Endothelial cell of umbilical vein (primary cell): ENCODE measurements at regions not wholly inside any gene's neighbourhood (a gene's known extent, or its start where the extent isn't known, plus 50 kb on each side); places are given as distances from the start of the nearest gene placed in this dataset.

ENCODE experiments used
- BruUV-seq: library from RNA; stranded (reverse); fragments of 400-500 nt; replicated peaks from 2 replicates; lab custom pipeline; 2021; lab: Mats Ljungman, UMichigan
- CTCF ChIA-PET: fragments of 300-600, 350-600 bp; sonication (Branson Sonifier 250); formaldehyde crosslinking; loops from one replicate; lab custom pipeline; 2021; ENCODE audit warnings: antibody characterized with exemption, inconsistent platforms; lab: Charles Lee
- POLR2A ChIA-PET: fragments of 300-600, 350-600 bp; sonication (Branson Sonifier 250); formaldehyde crosslinking; loops from one replicate; lab custom pipeline; 2021; ENCODE audit warnings: antibody characterized with exemption, inconsistent platforms; lab: Charles Lee
- DNase-seq: peaks from one replicate; pipeline ENCODE4 v3.0.0-alpha.2; 2011; ENCODE audit warnings: low read depth, low spot score
- FAIRE-seq: peaks from 2 replicates; lab custom pipeline; 2011; peaks lifted over from hg19 to GRCh38; lab: Jason Lieb, UNC
- H2AFZ ChIP-seq: 2 replicates; pipeline ENCODE4 v1.6.0; 2012; ENCODE audit warnings: low read depth, low read length, control low read depth, inconsistent platforms
- H3K27ac ChIP-seq: 2 replicates; pipeline ENCODE4 v1.5.1; 2011; ENCODE audit warnings: low read depth, mild to moderate bottlenecking, control low read depth, low read length, moderate library complexity; ENCODE audit not compliant: insufficient read depth
- H3K27me3 ChIP-seq, 2 experiments: 2 replicates each; pipeline versions ENCODE4 v1.6.0 to v1.6.1; 2011; ENCODE audit warnings: low read length in 2 of 2, mixed read lengths in 1 of 2; ENCODE audit not compliant: control insufficient read depth in 2 of 2, insufficient read depth in 2 of 2
- H3K36me3 ChIP-seq, 2 experiments: 2 replicates in 1 of 2; 3 replicates in 1 of 2; pipeline ENCODE4 v1.5.1; 2011; ENCODE audit warnings: low read length in 2 of 2, mild to moderate bottlenecking in 1 of 2, moderate library complexity in 1 of 2; ENCODE audit not compliant: control insufficient read depth in 2 of 2, insufficient read depth in 2 of 2; ENCODE audit errors: extremely low read depth in 1 of 2
- H3K4me1 ChIP-seq: 3 replicates; pipeline ENCODE4 v1.5.1; 2011; ENCODE audit warnings: mild to moderate bottlenecking, low read length; ENCODE audit not compliant: control insufficient read depth, insufficient read depth; ENCODE audit errors: extremely low read depth
- H3K4me2 ChIP-seq: 2 replicates; pipeline ENCODE4 v1.6.1; 2011; ENCODE audit warnings: low read length, control low read depth, mixed read lengths; ENCODE audit not compliant: insufficient read depth
- H3K4me3 ChIP-seq, 3 experiments: fragments of 200-600 bp in 1 of 3; sonication (generic), shearing (Covaris generic) in 1 of 3; replicated peaks in 1 of 3; 2 replicates each; pipeline ENCODE4 v1.5.1; 2011 to 2016; ENCODE audit warnings: control low read depth in 3 of 3, low read length in 3 of 3, mild to moderate bottlenecking in 2 of 3, inconsistent platforms in 1 of 3, low read depth in 1 of 3, moderate library complexity in 1 of 3; ENCODE audit not compliant: insufficient read depth in 1 of 3
- H3K79me2 ChIP-seq: 2 replicates; pipeline ENCODE4 v1.6.0; 2012; ENCODE audit warnings: low read length, inconsistent platforms; ENCODE audit not compliant: control insufficient read depth, insufficient read depth
- H3K9ac ChIP-seq: replicated peaks from 2 replicates; pipeline ENCODE3; 2011; ENCODE audit warnings: low read length, control low read depth; ENCODE audit not compliant: insufficient read depth; ENCODE audit errors: extremely low read depth
- H3K9me1 ChIP-seq: replicated peaks from 3 replicates; pipeline ENCODE4 v1.6.0; 2011; ENCODE audit warnings: mild to moderate bottlenecking, low read length; ENCODE audit not compliant: control insufficient read depth, insufficient read depth; ENCODE audit errors: extremely low read depth
- H3K9me3 ChIP-seq: replicated peaks from 2 replicates; pipeline ENCODE4 v1.5.1; 2012; ENCODE audit warnings: low read length, inconsistent platforms; ENCODE audit not compliant: control insufficient read depth, insufficient read depth
- H4K20me1 ChIP-seq: replicated peaks from 2 replicates; pipeline ENCODE3; 2011; ENCODE audit warnings: mild to moderate bottlenecking, low read length; ENCODE audit not compliant: control insufficient read depth, insufficient read depth; ENCODE audit errors: extremely low read depth
- EZH2 ChIP-seq: IDR thresholded peaks from 2 replicates; pipeline ENCODE4 v1.6.1; 2012; ENCODE audit warnings: borderline replicate concordance, low read depth, mild to moderate bottlenecking, moderate library complexity, low read length, inconsistent platforms; ENCODE audit not compliant: severe bottlenecking
- FOS ChIP-seq: IDR thresholded peaks from 2 replicates; pipeline ENCODE4 v1.6.1; 2011; ENCODE audit warnings: mild to moderate bottlenecking, low read length, moderate library complexity, borderline replicate concordance; ENCODE audit not compliant: insufficient read depth
- JUN ChIP-seq: IDR thresholded peaks from 2 replicates; pipeline ENCODE4 v1.6.1; 2011; ENCODE audit warnings: borderline replicate concordance, low read depth; ENCODE audit not compliant: insufficient read length, insufficient read depth
- POLR2A ChIP-seq: IDR thresholded peaks from 2 replicates; pipeline ENCODE4 v1.6.1; 2012; ENCODE audit warnings: low read depth, mild to moderate bottlenecking, control low read depth, low read length
- dilution Hi-C: fragments of 300-500 bp; cut with MboI; formaldehyde crosslinking; loops from one replicate; pipeline ENCODE4 v1.15.0; 2019; ENCODE audit warnings: low sequenced_read_pairs; ENCODE audit not compliant: extremely low pct_ligation_motif_present
- intact Hi-C: fragments of 100-400 bp; cut with micrococcal nuclease; formaldehyde crosslinking; loops from one replicate; pipeline ENCODE4 v1.10.0; 2022
- TF ChIP-seq, protein P1 (sequence below), 2 donors: IDR thresholded peaks; 1 replicate in 1 of 2; 2 replicates in 1 of 2; pipeline ENCODE4 v1.5.1; 2011; ENCODE audit warnings: low read length in 2 of 2, mild to moderate bottlenecking in 2 of 2, moderate library complexity in 2 of 2, control low read depth in 1 of 2, inconsistent platforms in 1 of 2, low read depth in 1 of 2; ENCODE audit not compliant: insufficient read depth in 1 of 2; ENCODE audit errors: extremely low read depth in 1 of 2

DNA sequence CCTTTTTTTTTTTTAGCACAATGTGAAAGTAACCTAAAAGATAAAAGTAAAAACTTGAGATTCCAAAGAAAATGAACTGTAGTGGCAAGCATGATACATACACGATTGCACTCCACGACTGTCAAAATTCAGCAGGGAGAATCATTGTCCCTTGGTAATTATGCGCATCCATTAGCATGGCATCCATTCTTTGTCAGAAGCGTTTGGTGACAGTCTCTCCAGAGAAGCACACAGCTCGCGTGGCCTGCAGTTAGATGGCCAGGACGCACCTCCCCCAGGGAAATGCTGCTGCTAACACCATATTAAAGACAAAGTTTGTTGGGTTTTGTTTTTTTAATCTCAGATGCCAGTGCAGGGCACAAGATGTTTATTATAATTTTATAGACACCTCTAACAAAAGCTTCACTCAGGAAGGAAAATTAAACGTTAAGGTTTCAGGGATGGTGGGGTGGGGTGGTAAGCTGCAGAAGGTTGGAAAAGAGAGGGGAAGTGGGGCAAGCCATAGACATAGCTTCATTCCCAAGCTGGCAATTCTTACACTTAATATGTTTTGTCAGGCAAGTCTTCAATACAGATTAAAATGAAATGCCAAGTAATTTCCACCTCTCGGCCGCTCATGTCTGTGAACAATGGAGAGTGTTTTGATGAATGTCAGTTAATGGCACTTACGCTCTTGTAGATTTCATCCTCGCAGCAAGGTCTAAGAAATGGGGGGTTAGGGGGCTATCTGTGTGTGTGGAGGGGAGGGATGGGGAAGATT lies 142.8 kb upstream of the TOPAZ1 start:
- peaks cover 2 to 4% of the 10 kb centered on the region in 2 experiments for H3K27me3 ChIP-seq
- H2AFZ ChIP-seq, result no peak overlapping the region
- no peak for DNase-seq
- no TSS peak for BruUV-seq
- no peak overlapping the region for H3K27ac ChIP-seq
- H3K79me2 ChIP-seq, result no peaks in the 10 kb centered on the region
- intact Hi-C loops, result no loop called here
- dilution Hi-C loops, result no loop called here
- ChIA-PET POLR2A (no interaction called here), CTCF (interaction anchor here (1.2 kb wide), 1 partner anchor 16 kb away, joined by 4 read pairs; no protein-coding TSS in a partner anchor)
- no peak for FAIRE-seq
- H3K4me2 ChIP-seq, result no peak overlapping the region
- no peak overlapping the region for H3K4me3 ChIP-seq
- no peaks in the 10 kb centered on the region for H3K4me1 ChIP-seq
- H3K9ac ChIP-seq, result no peak overlapping the region
- H3K9me3 ChIP-seq, result no peaks in the 10 kb centered on the region
- H4K20me1 ChIP-seq, result no peaks in the 10 kb centered on the region
- no peaks in the 10 kb centered on the region for H3K9me1 ChIP-seq
- no peak for TF ChIP-seq JUN
- TF ChIP-seq FOS, result no peak
- TF ChIP-seq EZH2, result no peak
- no peak for TF ChIP-seq POLR2A
- TF ChIP-seq, protein P1, sequence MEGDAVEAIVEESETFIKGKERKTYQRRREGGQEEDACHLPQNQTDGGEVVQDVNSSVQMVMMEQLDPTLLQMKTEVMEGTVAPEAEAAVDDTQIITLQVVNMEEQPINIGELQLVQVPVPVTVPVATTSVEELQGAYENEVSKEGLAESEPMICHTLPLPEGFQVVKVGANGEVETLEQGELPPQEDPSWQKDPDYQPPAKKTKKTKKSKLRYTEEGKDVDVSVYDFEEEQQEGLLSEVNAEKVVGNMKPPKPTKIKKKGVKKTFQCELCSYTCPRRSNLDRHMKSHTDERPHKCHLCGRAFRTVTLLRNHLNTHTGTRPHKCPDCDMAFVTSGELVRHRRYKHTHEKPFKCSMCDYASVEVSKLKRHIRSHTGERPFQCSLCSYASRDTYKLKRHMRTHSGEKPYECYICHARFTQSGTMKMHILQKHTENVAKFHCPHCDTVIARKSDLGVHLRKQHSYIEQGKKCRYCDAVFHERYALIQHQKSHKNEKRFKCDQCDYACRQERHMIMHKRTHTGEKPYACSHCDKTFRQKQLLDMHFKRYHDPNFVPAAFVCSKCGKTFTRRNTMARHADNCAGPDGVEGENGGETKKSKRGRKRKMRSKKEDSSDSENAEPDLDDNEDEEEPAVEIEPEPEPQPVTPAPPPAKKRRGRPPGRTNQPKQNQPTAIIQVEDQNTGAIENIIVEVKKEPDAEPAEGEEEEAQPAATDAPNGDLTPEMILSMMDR (IDR thresholded peaks at IDR 0.05; ENCODE audit: extremely low read depth in 1 of 2, insufficient read depth in 1 of 2, low read depth in 1 of 2, low read length in 2 of 2), result no peak
- H3K36me3 ChIP-seq, result no peaks in the 10 kb centered on the region
